NCI-H146 treated with DMSO at 0.1 percent for 48 hours (cell line): ENCODE measurements at regions not wholly inside any gene's neighbourhood (a gene's known extent, or its start where the extent isn't known, plus 50 kb on each side); places are given as distances from the start of the nearest gene placed in this dataset.

Source experiments
- DNase-seq: peaks from one replicate; lab custom pipeline; 2025; ENCODE audit not compliant: unreplicated experiment; lab: John Stamatoyannopoulos, UW

DNA sequence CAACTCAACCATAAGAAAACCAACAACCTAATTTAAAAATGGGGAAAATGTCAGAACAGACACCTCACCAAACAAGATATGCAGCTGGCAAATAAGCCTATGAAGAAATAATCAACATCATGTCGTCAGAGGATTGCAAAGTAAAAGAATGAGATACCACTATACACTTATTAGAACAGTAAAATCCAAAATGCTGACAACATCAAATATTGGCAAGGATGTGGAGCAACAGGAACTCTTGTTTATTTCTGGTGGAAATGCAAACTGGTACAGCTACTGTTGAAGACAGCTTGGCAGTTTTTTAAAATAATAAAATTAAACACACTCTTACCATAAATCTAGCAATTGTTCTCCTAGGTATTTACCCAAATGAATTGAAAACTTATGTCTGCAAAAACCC is 140.7 kb upstream of the B3GAT1 start:
- DNase-seq, result no peak

GRCh38 chr11:134545521-134545920 is 133.5 kb upstream of the B3GAT1 start:
- no peak for DNase-seq

- DNase-seq, result no peak
Observed at GRCh38 chr11:134544095-134544815, 132.2 kb upstream of the B3GAT1 start.

- DNase-seq, result no peak
Observed at GRCh38 chr11:134543645-134544044, 131.6 kb upstream of the B3GAT1 start.

DNA sequence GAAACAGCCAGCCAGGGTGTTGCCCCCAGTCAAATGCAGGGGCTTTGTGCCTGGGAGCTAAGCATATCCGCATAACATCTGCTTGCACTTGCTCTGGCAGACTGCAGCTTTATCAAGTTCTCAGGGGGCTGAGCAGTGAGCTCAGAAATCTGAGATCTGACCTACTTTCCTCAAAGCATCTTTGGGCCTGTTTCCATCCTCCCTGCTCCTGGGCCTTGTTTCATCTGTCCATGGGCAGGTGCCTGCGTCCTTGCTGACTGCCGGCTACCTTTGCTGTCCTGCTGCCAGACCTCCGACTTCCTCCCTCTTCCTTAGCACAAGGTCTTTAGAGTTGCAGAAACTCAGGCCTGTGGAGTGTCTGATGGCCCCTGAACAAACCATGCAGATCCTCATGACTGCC is 131.2 kb upstream of the B3GAT1 start:
- DNase-seq, result no peak

DNA sequence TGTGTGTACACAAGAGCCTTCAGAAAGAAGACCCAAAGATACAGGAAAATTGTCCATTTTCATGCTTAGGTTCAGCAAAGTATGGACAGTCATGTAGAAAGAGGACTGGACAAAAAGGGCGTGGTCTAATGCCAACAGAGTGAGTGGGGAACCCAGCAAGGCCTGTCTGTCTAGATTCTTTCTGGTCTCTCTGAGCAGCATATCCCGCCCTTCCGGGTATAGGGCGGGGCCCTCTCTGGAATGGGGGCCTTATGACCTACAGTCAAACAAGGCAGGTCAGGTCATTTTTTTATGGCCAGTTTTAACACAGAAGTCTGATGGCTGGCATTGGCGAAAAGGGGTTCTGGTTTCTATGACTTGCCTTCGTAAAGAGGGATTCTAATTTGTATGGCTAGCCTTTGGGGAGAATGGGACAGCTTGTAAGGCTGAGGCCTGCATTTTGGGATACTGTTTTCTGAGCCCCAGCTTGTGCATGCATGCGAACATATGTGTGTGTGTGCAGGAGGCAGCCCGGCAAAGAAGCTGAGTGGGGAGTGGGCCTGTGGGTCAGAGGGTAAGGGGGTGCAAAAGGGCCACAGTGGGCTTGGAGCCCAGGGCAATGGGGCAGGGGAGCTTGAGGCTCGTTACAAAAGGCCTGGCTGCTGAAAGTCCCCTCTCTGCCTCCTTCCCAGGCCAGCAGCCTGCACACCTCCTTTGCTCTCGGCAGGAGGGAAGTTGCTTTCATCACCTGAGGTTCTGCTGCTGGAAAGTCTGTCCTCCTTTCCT is 130.5 kb upstream of the B3GAT1 start:
- no peak for DNase-seq

- no peak for DNase-seq
Observed at GRCh38 chr11:134541951-134542350, 129.9 kb upstream of the B3GAT1 start.

DNA sequence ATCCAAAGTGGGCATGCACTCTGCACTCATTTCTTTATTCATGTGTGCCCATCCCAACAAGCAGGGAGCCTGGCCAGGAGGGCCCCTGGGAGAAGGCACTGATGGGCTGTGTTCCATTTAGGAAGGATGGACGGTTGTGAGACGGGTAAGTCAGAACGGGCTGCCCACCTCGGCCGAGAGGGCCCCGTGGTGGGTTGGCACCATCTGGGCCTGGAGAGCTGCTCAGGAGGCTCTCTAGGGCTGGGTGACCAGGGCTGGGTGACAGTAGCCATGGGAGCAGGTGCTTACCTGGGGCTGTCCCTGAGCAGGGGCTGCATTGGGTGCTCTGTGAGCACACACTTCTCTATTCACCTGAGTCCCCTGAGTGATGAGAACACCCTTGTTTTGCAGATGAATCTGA is 129.3 kb upstream of the B3GAT1 start:
- DNase-seq, result no peak

GRCh38 chr11:134539285-134539684 is 127.2 kb upstream of the B3GAT1 start:
- DNase-seq, result no peak

DNA sequence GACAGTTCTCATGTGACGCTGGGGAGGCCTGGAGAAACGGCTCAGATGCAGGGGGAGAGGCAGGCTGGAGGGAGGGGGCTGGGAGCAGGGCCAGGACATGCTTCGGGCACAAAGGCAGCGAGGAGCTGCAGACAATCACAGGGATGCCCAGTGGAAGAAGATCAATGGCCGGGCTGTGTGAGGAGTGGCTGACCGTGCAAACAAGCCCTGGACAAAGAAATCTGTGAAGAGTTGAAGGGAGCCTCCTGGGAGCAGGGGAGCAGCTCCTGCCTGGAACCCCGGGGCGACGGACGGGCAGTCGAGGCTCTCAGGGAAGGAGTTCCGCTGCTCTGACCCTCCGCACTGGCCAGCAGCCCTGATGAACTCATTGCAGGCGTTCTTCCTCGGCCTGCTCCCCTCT is 126.7 kb upstream of the B3GAT1 start:
- DNase-seq, result no peak

- DNase-seq, result no peak
Observed at GRCh38 chr11:134537941-134538340, 125.9 kb upstream of the B3GAT1 start.

DNA sequence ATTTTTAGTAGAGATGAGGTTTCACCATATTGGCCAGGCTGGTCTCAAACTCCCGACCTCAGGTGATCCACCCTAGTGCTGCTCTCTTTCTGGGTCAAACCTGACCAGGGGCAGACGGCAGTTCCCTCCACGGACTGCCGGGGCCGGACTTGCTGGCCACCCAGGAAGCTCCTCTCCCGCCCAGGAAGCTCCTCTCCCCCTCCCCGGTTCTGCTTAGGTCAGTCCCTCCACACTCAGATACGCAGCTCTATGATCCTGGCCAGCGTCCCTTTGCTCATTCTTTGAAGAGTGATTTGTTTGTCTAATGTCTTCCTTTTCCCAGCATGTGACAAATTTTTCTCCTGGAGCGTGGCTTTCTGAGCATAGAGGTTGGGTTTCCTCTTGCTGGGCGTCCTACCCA is 125.3 kb upstream of the B3GAT1 start:
- no peak for DNase-seq

- no peak for DNase-seq
Observed at GRCh38 chr11:134536677-134537076, 124.6 kb upstream of the B3GAT1 start.

DNA sequence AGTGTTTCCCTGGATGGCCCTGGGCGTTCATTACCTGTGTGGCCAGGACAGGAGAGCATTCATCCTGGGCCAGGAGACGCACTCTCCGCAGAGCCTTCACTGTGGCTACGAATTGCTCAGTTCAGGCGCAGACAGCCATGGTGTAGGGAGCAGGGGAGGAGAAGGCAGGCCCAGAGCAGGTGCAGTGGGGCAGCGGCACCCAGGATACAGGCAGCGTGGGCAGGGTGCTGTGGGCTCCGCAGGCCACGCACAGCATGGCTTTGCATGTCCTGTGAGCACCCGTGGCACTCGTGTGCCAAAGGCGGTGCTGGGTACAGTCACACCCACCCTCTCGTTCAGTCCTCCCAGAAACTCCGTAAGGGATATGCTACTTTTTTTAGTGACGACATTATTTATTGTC is 124.2 kb upstream of the B3GAT1 start:
- no peak for DNase-seq

GRCh38 chr11:134535029-134536025 is 123.3 kb upstream of the B3GAT1 start:
- no peak for DNase-seq

DNA sequence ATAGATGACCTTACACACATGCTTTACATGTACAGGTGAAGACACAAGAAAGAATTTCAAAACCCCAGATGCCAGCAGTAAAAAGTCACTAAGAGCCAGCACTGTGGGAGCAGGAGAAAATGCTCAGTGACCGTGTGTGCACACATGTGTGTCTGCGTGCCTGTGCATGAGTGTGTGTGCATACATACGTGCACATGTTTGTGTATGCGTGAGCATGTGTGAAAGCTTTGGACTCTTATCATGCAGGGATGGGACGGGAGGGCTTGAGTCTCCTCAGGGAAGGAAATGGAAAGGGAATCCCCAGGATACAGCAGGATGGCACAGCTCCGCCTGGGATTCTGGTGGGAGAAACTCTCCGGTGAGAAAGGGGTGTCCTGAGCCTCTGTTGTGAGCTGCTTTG is 121.5 kb upstream of the B3GAT1 start:
- DNase-seq, result no peak

DNA sequence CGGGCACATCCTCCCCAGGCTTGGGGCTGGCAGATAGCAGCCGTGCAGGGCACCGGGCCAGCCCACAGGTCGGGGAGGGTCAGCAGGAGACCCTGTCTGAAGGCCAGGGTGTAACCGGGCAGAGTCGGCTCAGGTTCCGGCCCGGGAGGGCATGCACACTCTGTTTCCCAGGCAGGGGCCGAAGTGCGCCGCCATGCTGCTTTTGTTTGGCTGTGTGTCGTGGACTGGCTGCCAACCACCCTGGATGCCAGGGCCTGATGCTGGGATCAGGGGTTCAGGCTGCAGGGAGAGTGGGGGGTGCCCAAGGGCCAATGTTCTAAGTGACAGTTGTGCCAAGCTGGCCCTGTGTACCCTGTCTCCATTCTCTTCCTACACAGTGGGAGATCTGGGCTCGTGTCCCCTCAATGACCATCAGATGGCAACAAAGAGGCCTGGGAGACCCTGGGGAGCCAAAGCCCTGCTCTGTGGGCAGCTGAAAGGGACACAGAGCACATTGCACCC is 120.9 kb upstream of the B3GAT1 start:
- DNase-seq, result no peak

DNA sequence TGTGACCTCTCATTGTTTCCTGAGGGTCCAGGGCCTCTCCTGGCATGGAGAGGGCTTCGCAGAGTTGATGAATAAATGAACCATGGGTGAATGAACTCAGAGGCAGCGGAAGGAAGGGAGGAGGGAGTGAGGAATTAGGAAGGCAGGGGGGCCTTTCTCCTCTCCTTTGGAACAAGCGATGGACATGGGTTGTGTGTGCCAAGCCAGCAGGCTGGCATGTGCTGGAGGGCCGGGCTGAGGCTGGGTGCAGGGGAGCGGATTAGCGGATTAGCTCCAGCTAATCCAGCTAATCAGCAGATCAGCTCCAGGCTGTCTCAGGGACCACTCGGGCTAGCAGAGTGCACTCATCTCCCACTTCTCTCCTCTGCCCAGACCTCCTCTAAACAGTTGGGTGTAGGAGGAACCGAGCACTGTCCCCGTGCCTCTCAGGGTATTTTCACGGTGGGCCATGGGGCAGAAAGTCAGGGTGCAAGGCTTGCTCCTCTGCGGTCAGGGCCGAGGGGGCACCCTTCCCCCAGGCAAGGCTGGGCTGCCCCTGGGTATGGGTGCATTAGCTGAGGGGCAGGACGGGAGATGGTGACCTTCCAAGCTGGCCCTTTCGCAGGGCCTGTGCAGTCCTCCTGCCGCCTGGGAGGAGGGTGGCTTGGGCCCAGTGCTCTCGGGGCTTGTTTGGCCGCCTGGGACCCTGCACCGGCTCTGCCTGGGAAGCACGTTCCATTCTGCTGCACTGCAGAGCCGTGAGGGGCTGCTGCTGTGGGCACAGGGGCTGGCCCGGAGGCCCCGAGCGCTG is 120.3 kb upstream of the B3GAT1 start:
- no peak for DNase-seq

GRCh38 chr11:134531327-134532130 is 119.5 kb upstream of the B3GAT1 start:
- no peak for DNase-seq
